ENCODE measurements at regions not wholly inside any gene's neighbourhood (a gene's known extent, or its start where the extent isn't known, plus 50 kb on each side); places are given as distances from the start of the nearest gene placed in this dataset.

- Histone ChIP-seq H3K9ac (ENCODE audit: low read length) (no peak overlapping the region), H3K4me3 (ENCODE audit: low read length) (no peak overlapping the region), H3K36me3 (replicated peaks; ENCODE audit: low read depth, low read length) (no peaks in the 10 kb centered on the region), H3K27me3 (ENCODE audit: low read depth, low read length) (no peaks in the 10 kb centered on the region), H3K4me1 (ENCODE audit: low read length) (no peaks in the 10 kb centered on the region), H3K9me3 (ENCODE audit: insufficient read depth, low read length) (no peaks in the 10 kb centered on the region), H3K79me2 (ENCODE audit: low read length) (no peaks in the 10 kb centered on the region), H4K20me1 (ENCODE audit: insufficient read depth, low read length) (no peaks in the 10 kb centered on the region), H3K27ac (ENCODE audit: low read length) (no peak overlapping the region), H2AFZ (ENCODE audit: low read depth, low read length) (no peak overlapping the region), H3K4me2 (ENCODE audit: low read length) (no peak overlapping the region)
- no peak for TF ChIP-seq EZH2phosphoT487 (IDR thresholded peaks at IDR 0.05; ENCODE audit: low read depth)
- TF ChIP-seq, protein P1, sequence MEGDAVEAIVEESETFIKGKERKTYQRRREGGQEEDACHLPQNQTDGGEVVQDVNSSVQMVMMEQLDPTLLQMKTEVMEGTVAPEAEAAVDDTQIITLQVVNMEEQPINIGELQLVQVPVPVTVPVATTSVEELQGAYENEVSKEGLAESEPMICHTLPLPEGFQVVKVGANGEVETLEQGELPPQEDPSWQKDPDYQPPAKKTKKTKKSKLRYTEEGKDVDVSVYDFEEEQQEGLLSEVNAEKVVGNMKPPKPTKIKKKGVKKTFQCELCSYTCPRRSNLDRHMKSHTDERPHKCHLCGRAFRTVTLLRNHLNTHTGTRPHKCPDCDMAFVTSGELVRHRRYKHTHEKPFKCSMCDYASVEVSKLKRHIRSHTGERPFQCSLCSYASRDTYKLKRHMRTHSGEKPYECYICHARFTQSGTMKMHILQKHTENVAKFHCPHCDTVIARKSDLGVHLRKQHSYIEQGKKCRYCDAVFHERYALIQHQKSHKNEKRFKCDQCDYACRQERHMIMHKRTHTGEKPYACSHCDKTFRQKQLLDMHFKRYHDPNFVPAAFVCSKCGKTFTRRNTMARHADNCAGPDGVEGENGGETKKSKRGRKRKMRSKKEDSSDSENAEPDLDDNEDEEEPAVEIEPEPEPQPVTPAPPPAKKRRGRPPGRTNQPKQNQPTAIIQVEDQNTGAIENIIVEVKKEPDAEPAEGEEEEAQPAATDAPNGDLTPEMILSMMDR (IDR thresholded peaks at IDR 0.05; ENCODE audit: low read depth, low read length), result peak; percentile 58
Observed at GRCh38 chr6:95431637-95432228, 145.6 kb upstream of the MANEA start.

GRCh38 chr6:95439741-95440140 is 137.6 kb upstream of the MANEA start:
- no peaks in the 10 kb centered on the region for H3K27me3 ChIP-seq (ENCODE audit: low read depth, low read length)
- no peaks in the 10 kb centered on the region for H3K36me3 ChIP-seq (replicated peaks; ENCODE audit: low read depth, low read length)
- H4K20me1 ChIP-seq (ENCODE audit: insufficient read depth, low read length), result no peaks in the 10 kb centered on the region
- no peak overlapping the region for H3K4me3 ChIP-seq (ENCODE audit: low read length)
- no peak overlapping the region for H3K4me2 ChIP-seq (ENCODE audit: low read length)
- H3K9me3 ChIP-seq (ENCODE audit: insufficient read depth, low read length), result no peaks in the 10 kb centered on the region
- no peaks in the 10 kb centered on the region for H3K79me2 ChIP-seq (ENCODE audit: low read length)
- no peak overlapping the region for H2AFZ ChIP-seq (ENCODE audit: low read depth, low read length)
- no peak overlapping the region for H3K9ac ChIP-seq (ENCODE audit: low read length)
- TF ChIP-seq EZH2phosphoT487 (IDR thresholded peaks at IDR 0.05; ENCODE audit: low read depth), result no peak
- TF ChIP-seq, protein P1 (IDR thresholded peaks at IDR 0.05; ENCODE audit: low read depth, low read length), result no peak
- no peak overlapping the region for H3K27ac ChIP-seq (ENCODE audit: low read length)
- no peaks in the 10 kb centered on the region for H3K4me1 ChIP-seq (ENCODE audit: low read length)

- H3K4me2 ChIP-seq (ENCODE audit: low read length), result no peak overlapping the region
- H3K9ac ChIP-seq (ENCODE audit: low read length), result no peak overlapping the region
- no peak overlapping the region for H3K27ac ChIP-seq (ENCODE audit: low read length)
- H3K4me3 ChIP-seq (ENCODE audit: low read length), result no peak overlapping the region
- TF ChIP-seq, protein P1 (IDR thresholded peaks at IDR 0.05; ENCODE audit: low read depth, low read length), result no peak
- TF ChIP-seq EZH2phosphoT487 (IDR thresholded peaks at IDR 0.05; ENCODE audit: low read depth), result no peak
- H3K4me1 ChIP-seq (ENCODE audit: low read length), result no peaks in the 10 kb centered on the region
- H3K36me3 ChIP-seq (replicated peaks; ENCODE audit: low read depth, low read length), result no peaks in the 10 kb centered on the region
- no peaks in the 10 kb centered on the region for H3K79me2 ChIP-seq (ENCODE audit: low read length)
- no peaks in the 10 kb centered on the region for H3K27me3 ChIP-seq (ENCODE audit: low read depth, low read length)
- no peaks in the 10 kb centered on the region for H3K9me3 ChIP-seq (ENCODE audit: insufficient read depth, low read length)
- H4K20me1 ChIP-seq (ENCODE audit: insufficient read depth, low read length), result no peaks in the 10 kb centered on the region
- no peak overlapping the region for H2AFZ ChIP-seq (ENCODE audit: low read depth, low read length)
Observed at GRCh38 chr6:95448208-95448607, 129.1 kb upstream of the MANEA start.

GRCh38 chr6:95469511-95469910 is 107.8 kb upstream of the MANEA start:
- no peak overlapping the region for H3K4me2 ChIP-seq (ENCODE audit: low read length)
- H2AFZ ChIP-seq (ENCODE audit: low read depth, low read length), result no peak overlapping the region
- H4K20me1 ChIP-seq (ENCODE audit: insufficient read depth, low read length), result no peaks in the 10 kb centered on the region
- H3K27me3 ChIP-seq (ENCODE audit: low read depth, low read length), result no peaks in the 10 kb centered on the region
- no peak overlapping the region for H3K27ac ChIP-seq (ENCODE audit: low read length)
- H3K4me3 ChIP-seq (ENCODE audit: low read length), result no peak overlapping the region
- no peaks in the 10 kb centered on the region for H3K9me3 ChIP-seq (ENCODE audit: insufficient read depth, low read length)
- no peak overlapping the region for H3K9ac ChIP-seq (ENCODE audit: low read length)
- no peaks in the 10 kb centered on the region for H3K4me1 ChIP-seq (ENCODE audit: low read length)
- no peaks in the 10 kb centered on the region for H3K36me3 ChIP-seq (replicated peaks; ENCODE audit: low read depth, low read length)
- H3K79me2 ChIP-seq (ENCODE audit: low read length), result no peaks in the 10 kb centered on the region
- TF ChIP-seq, protein P1 (IDR thresholded peaks at IDR 0.05; ENCODE audit: low read depth, low read length), result no peak
- TF ChIP-seq EZH2phosphoT487 (IDR thresholded peaks at IDR 0.05; ENCODE audit: low read depth), result no peak
